ENCODE measurements at regions not wholly inside any gene's neighbourhood (a gene's known extent, or its start where the extent isn't known, plus 50 kb on each side); places are given as distances from the start of the nearest gene placed in this dataset.
"Not testable (repeated sequence)": the region's sequence is repeated elsewhere in the genome, so short reads cannot be mapped to it uniquely, and the experiment has no call there.

DNA sequence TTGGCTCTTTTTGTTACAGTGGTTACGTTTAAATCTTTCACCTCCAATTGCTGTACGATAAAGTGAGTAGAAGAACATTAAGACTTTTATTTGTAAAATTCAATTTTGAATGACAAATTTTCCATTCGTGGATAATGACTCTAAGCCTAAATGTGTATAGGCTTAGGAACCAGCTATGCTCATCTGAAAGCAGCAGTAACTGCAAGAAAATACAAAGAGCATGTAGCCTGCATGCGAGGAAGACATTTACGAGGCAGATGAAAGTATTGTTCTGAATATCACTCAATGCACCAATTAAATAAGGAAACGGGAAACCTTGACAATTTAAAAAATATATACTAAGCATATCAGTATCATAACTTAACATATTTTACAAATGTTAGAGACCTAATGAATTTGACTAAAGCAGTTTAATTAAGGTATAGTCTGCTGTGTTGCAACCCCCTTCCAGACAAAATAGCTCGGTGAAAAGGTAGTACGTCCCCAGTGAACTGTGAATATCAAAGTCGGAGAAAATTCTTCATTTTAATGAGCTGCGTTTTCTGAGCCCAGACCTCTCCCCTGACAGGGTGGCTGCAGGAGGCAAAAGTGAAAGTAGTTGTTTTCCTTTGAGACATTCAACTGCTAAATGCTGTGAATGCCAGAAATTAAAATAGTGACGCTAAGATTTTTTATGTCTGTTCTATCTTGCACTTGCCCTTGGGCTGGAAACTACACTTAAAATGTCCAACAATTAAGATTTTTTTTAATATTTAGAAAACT lies 1236.5 kb upstream of the TENM3 start:
- no peak for DNase-seq (ENCODE audit: low read depth)

DNA sequence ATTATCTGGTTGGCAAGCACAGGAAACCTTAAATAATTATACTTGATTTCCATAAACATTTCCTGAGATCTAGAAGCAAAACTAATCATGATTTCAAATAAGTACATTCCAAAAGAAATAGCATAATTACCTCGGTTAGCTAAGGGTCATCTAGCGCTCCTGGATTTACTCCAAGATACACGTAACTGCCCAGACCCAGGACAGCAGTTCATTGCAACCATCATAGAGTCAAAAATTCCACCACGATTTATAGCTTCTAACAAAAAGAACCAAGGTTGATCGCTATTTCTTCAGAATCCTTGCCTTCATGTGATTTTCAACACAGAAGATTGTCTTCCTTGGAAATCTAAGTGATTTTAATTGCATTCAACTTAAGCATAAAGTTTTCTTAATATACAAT lies 1235.5 kb upstream of the TENM3 start:
- DNase-seq (ENCODE audit: low read depth) = no peak

DNA sequence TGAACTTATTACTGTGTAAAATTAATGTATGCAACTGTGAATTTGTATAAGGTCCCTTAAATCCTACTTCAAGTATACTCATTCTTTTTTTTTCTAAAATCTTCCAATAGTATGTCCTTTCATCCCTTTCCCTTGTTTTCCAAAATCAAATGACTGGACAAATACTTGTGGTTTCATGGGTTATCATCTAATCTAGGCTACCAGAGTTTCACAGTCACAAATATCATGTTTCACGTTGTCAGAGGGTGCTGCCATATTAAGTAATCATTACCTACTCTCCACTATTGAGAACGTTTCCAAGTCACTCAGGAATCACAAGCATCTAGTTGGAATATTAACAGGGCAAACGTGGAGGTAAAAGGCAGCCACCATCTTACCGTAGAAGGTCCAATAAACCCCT lies 1235.0 kb upstream of the TENM3 start:
- DNase-seq (ENCODE audit: low read depth) = no peak

GRCh38 chr4:181013162-181013561 lies 1230.0 kb upstream of the TENM3 start:
- no peak for DNase-seq (ENCODE audit: low read depth)

DNA sequence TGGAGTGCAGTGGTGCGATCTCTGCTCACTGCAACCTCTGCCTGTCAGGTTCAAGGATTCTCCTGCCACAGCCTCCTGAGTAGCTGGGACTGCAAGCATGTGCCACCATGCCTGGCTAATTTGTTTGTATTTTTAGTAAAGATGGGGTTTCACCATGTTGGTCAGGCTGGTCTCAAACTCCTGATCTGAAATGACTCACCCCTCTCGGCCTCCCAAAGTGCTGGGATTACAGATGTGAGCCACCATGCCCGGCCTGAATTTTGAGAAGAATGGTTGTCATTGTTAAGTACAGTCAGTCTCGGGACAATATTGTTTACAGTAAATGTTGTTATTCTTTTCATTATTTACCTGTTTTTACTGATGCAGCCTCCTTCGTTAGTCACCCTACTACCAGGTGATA lies 1226.2 kb upstream of the TENM3 start:
- DNase-seq (ENCODE audit: low read depth) = no peak

GRCh38 chr4:181018472-181018871 lies 1224.7 kb upstream of the TENM3 start:
- no peak for DNase-seq (ENCODE audit: low read depth)

- DNase-seq (ENCODE audit: low read depth) = no peak
Observed at GRCh38 chr4:181018913-181019312, 1224.3 kb upstream of the TENM3 start.

GRCh38 chr4:181020456-181020855 lies 1222.7 kb upstream of the TENM3 start:
- DNase-seq (ENCODE audit: low read depth) = no peak

DNA sequence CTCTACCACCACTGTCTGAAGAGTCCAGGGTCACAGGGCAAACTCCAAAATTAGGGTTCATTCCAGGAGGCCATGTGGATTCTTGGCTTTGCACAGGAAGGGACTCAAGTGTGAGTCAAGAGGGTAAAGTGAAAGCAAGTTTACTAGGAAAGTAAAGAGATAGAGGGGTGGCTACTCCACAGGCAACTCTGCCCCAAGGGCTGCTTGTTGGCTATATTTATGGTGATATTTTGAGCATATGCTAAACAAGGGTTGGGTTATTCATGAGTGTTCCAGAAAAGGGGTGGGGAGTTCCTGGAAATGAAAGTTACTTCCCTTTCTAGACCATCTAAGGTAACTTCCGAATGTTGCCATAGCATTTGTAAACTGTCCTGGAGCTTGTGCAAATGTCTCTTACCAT lies 1222.0 kb upstream of the TENM3 start:
- DNase-seq (ENCODE audit: low read depth) = no peak

DNA sequence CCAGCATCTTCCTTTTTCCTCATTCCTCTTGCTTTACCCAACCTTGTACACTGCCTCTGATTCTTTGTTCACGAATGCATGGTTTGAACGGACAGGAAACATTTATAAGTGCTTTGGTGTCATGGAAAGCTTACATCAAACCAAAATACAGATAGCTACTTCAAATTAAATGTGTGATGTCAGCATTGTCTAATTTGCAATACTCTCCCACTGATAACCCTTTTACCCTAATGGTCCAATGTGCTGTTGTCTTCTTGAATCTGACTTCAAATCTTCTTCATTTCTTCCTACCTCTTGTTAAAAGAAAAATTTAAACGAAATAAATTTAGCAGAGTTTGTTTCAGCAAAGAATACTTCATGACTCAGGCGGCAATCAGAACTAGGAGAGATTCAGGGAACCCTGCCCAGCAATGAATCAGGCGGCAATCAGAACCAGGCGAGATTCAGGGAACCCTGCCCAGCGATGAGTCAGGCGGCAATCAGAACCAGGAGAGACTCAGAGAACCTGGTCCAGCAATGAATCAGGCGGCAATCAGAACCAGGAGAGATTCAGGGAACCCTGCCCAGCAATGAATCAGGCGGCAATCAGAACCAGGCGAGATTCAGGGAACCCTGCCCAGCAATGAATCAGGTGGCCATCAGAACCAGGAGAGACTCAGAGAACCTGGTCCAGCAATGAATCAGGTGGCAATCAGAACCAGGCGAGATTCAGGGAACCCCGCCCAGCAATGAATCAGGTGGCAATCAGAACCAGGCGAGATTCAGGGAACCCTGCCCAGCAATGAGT lies 1212.9 kb upstream of the TENM3 start:
- DNase-seq (ENCODE audit: low read depth) = not testable (repeated sequence)

- DNase-seq (ENCODE audit: low read depth) = no peak
Observed at GRCh38 chr4:181030961-181031360, 1212.2 kb upstream of the TENM3 start.

DNA sequence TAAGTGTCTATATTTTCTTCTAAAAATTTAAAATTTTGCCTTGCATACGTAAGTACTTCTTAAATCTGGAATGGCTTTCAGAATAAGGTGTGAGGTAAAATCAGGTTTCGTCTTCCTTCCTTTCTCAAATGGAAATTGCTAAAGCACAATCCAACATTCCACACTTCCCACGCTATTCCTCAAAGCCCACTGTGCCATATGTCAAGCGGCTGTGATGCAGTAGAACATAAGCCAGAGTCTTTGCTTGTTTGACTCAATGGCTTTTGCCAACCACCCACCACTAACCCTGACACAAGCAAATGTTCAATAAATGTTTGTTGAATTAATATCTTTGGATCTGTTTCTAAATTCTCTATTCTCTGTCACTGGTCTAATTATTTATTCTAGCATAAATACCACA lies 1199.7 kb upstream of the TENM3 start:
- DNase-seq (ENCODE audit: low read depth) = no peak

- no peak for DNase-seq (ENCODE audit: low read depth)
Observed at GRCh38 chr4:181046809-181047208, 1196.4 kb upstream of the TENM3 start.

DNA sequence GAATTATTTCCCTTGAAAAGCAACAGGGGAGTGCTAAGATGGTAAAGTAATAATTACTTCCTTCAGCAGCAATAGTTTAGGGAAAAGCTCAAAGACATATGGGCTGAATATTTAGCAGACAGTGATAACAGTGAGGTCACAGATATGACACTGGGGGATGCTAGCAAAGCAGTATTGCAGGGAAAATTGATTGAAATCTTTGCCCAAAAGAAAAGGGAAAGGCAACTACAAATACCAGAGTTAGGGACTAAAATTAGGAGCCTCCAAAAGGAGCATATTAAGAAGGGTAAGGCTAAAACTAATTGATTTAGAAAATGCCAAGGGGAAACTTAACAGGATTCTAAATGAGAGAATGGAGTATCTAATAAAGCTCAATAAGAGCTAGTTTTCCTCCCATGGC lies 1191.3 kb upstream of the TENM3 start:
- no peak for DNase-seq (ENCODE audit: low read depth)

DNA sequence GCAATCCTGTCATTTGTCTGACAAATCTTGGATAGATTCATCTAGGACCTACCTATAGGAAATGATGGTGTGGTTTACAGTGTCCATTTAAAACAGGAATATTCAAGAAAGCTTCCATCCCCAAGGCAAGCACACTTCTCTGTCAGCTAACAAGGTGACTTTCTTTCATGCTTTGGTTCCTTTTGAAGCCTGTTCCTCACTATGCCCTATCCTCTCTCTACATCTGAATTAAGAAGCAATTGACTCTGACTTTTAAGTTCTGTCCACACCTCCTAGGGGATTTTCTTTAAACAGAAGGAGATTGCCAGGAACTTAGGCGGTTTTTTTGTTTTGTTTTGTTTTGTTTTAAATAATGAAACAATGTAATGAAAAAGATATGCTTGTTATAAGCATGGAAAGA lies 1181.4 kb upstream of the TENM3 start:
- no peak for DNase-seq (ENCODE audit: low read depth)

- no peak for DNase-seq (ENCODE audit: low read depth)
Observed at GRCh38 chr4:181063212-181063611, 1180.0 kb upstream of the TENM3 start.

DNA sequence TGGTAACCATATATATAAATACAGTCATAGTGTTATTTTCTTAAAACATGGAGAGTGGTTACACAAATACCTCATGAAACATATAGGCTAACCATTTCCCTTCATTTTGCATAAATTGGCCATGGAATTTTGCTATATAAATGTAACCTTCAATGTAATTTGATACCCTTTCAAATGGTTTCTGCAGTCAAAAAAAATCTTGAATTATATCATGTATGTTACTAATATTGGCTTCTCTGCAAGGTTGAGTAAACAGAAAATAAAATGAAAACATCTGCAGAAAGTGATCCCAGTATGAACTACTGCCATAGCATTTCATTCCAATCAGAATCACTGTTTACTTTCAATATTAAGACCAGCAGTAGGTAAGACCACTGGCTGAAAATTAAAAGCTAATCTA lies 1165.9 kb upstream of the TENM3 start:
- DNase-seq (ENCODE audit: low read depth) = no peak

DNA sequence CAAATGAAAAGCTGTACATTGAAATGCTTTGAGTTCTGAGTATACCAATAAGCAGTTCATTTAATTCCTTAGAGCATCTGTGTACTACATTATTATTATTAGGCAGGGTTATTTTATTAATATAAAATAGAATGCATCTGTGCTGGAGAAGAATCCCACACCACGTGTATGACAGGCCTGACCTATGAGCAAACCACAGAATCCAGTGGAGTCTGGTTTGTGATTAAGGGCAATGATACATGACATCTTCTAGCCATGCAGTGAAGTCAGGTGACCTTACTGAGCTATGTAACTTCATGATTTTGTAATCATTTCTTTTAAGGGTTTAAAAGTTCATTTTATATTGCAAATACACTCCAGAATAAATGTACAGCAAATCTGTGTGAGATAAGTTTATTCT lies 1165.0 kb upstream of the TENM3 start:
- DNase-seq (ENCODE audit: low read depth) = no peak

DNA sequence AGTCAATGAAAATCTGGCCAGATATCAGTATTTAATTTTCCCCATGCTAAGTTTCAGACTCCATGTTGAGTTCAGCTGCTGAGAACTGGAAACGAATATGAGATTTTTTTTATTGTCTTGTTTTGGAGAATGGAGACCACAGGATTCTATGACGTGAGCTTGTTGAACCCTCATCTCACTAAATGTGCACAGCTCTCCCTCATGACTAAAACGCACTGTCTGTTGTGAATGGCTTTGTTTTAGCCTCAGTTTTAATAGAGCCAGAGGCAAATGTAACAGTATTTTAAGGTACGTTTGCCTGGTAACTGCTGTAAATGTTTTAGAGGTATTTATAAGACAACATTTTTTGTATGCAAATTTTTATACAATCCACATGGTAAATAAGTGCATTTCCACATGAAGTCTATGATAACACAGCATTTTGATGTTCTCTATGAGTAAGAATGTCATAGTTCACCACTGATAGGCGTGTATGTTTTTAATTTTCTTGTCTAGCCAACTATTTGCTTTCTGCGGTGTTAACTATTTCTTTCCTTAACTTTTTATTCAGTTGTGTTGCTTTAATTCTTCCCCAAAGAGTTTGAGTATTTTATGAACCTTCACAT lies 1159.3 kb upstream of the TENM3 start:
- no peak for DNase-seq (ENCODE audit: low read depth)

DNA sequence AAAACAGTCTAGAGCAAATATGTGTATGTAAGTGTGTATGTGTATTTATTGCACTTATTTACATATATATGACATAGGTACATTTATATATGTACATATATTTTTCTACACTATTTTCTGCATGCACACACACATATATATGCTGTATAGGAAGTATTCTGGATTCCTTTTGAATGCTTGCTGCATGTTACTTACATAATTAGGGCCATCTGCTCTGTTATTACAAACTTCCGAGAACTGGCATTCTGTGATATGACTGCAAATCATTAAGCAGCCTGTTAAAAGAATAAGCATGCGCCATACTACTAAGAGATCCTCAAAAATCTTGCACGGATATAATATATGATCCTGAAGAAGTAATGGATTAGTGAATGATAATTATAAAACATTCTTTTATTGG lies 1157.6 kb upstream of the TENM3 start:
- DNase-seq (ENCODE audit: low read depth) = no peak

DNA sequence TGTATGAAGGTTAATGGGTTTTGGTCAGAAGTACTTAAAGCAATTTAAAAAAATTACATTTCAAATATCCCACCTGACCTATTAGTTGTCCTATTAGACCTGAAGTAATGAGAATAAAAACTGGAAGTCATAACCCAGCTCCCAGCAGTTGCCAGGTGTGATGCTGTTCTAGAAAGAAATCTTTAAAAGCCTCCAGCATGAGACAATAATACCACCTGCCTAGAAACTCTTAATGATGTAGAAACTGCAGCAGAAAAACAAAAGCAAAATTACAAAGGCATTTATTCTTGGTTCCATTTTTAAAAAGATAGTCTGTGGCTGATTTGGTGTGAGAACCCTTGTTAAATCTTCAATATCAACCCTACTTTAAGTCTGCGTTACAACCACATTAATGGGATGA lies 1137.7 kb upstream of the TENM3 start:
- no peak for DNase-seq (ENCODE audit: low read depth)

DNA sequence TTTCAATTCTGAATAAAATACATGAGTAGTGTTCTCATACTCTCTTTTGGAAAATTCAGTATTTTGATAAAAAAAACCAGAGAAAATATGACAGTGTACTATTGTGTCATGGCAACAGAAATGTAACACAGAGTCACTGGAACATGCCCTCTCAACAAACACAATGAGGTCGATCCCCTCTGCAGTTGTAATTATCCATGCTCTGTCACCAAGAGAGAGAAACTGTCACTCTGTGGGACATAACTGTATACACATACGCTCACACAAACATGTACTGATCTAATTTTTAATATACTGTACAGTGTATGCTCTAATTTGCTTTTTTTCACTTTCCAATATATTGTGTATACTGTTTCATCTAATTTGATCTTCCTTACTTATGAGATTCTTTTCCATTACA lies 1136.8 kb upstream of the TENM3 start:
- DNase-seq (ENCODE audit: low read depth) = no peak

- no peak for DNase-seq (ENCODE audit: low read depth)
Observed at GRCh38 chr4:181108237-181108636, 1135.0 kb upstream of the TENM3 start.
